Upper lobe of left lung (tissue), 6 donors: ENCODE measurements at regions not wholly inside any gene's neighbourhood (a gene's known extent, or its start where the extent isn't known, plus 50 kb on each side); places are given as distances from the start of the nearest gene placed in this dataset.
A peak's percentile ranks its signal among the peaks of the same experiment; 100 is the strongest.

Experiments used
- ATAC-seq, 2 donors: fragments of 200-7000 bp; cut with Tn5 transposase; one replicate each; pipeline ENCODE4 v1.9.1; 2022; ENCODE audit warnings: mild to moderate bottlenecking in 2 of 2, moderate library complexity in 2 of 2; ENCODE audit not compliant: low FRiP score in 2 of 2
- DNase-seq, 2 donors: peaks; one replicate each; pipeline ENCODE4 v3.0.0-alpha.2; 2019 to 2020
- H3K27ac ChIP-seq, 4 donors: fragments of 200-600 bp; sonication (generic); one replicate each; pipeline ENCODE4 v1.5.1; 2016 to 2019
- H3K27me3 ChIP-seq, 4 donors: fragments of 200-600 bp; sonication (generic); one replicate each; pipeline ENCODE4 v1.5.1; 2017 to 2019
- H3K36me3 ChIP-seq, 4 donors: fragments of 200-600 bp; sonication (generic); one replicate each; pipeline ENCODE4 v1.5.1; 2016 to 2019
- H3K4me1 ChIP-seq, 4 donors: fragments of 200-600 bp; sonication (generic); one replicate each; pipeline ENCODE4 v1.5.1; 2018 to 2019
- H3K4me3 ChIP-seq, 4 donors: fragments of 200-600 bp; sonication (generic); one replicate each; pipeline ENCODE4 v1.5.1; 2017 to 2019; ENCODE audit warnings: mild to moderate bottlenecking in 2 of 4, moderate library complexity in 1 of 4
- H3K9me3 ChIP-seq, 4 donors: fragments of 200-600 bp; sonication (generic); one replicate each; pipeline ENCODE4 v1.5.1; 2018 to 2019
- CTCF ChIP-seq, 6 experiments: fragments of 450-650 bp in 4 of 6; fragments of 200-600 bp in 2 of 6; sonication (generic) in 2 of 6; IDR thresholded peaks; one replicate each; pipeline ENCODE4 v1.5.1; 2016 to 2019; ENCODE audit warnings: antibody characterized with exemption in 6 of 6
- EP300 ChIP-seq, 4 donors: sonication (generic); formaldehyde crosslinking; IDR thresholded peaks; one replicate each; pipeline ENCODE4 v1.5.1; 2017; ENCODE audit warnings: antibody characterized with exemption in 4 of 4, control low read depth in 2 of 4
- POLR2A ChIP-seq, 4 donors: fragments of 450-650 bp; IDR thresholded peaks; one replicate each; pipeline ENCODE4 v1.5.1; 2016 to 2017; ENCODE audit warnings: antibody characterized with exemption in 4 of 4, mild to moderate bottlenecking in 2 of 4
- POLR2AphosphoS5 ChIP-seq, 2 donors: sonication (generic); formaldehyde crosslinking; IDR thresholded peaks; one replicate each; pipeline ENCODE4 v1.5.1; 2017; ENCODE audit warnings: antibody characterized with exemption in 2 of 2
- WGBS, 2 donors: methylation state at CpG; one replicate each; pipeline ENCODE4 v1.1.5; 2017 to 2018; 5-methylcytosine and 5-hydroxymethylcytosine counted together
- donor health status: DM: no; HTN: no; CAD: no; lungs with moderate emphysema.
- donor health status: DM: no; HTN: yes; CAD: no; lungs with severe emphysema.

- Histone ChIP-seq H3K36me3 (no peaks in the 10 kb centered on the region), H3K4me1 (peaks cover 25 to 35% (median 27%) of the 10 kb centered on the region in 4 donors), H3K9me3 (no peaks in the 10 kb centered on the region), H3K27ac (no peak overlapping the region), H3K27me3 (no peaks in the 10 kb centered on the region), H3K4me3 (no peak overlapping the region)
- 86 to 87% methylated on average over 8 of the region's 8 CpGs for WGBS, 2 donors
- DNase-seq (no peak), ATAC-seq (no peak)
- TF ChIP-seq EP300 (IDR thresholded peaks at IDR 0.05) (no peak), CTCF (IDR thresholded peaks at IDR 0.05) (no peak), POLR2A (IDR thresholded peaks at IDR 0.05) (no peak), POLR2AphosphoS5 (IDR thresholded peaks at IDR 0.05) (no peak)
Measured at GRCh38 chr1:227433663-227434341, 115.5 kb upstream of the CDC42BPA start.

DNA sequence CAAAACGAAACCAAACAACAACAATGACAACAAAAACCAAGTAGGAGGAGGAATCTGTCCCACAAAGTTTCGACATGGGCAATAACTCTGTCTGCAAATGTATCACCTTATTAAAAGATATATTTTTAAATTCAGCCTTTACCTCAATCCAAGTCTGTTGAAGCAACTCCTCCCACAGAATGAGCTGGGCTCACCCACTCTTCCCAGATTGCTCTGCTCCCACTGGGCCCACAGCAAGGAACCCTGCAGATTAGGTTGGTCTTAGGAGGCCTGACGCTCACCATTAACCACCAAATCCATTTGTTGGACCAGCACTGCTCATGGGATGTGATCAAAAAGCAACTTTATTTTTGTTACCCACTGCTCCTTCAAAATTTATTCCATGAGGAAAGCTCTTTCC, 114.7 kb upstream of the CDC42BPA start:
- whole genome bisulfite sequencing, 2 donors: 87 to 92% methylated on average over 3 of the region's 3 CpGs
- ATAC-seq (no peak), DNase-seq (no peak)
- Histone ChIP-seq H3K4me1 (peaks cover 25 to 42% (median 32%) of the 10 kb centered on the region in 4 donors), H3K36me3 (no peaks in the 10 kb centered on the region), H3K27ac (no peak overlapping the region), H3K4me3 (no peak overlapping the region), H3K9me3 (no peaks in the 10 kb centered on the region), H3K27me3 (no peaks in the 10 kb centered on the region)
- no peak for TF ChIP-seq POLR2A (IDR thresholded peaks at IDR 0.05)
- TF ChIP-seq EP300 (IDR thresholded peaks at IDR 0.05): no peak
- TF ChIP-seq CTCF (IDR thresholded peaks at IDR 0.05): no peak
- no peak for TF ChIP-seq POLR2AphosphoS5 (IDR thresholded peaks at IDR 0.05)

DNA sequence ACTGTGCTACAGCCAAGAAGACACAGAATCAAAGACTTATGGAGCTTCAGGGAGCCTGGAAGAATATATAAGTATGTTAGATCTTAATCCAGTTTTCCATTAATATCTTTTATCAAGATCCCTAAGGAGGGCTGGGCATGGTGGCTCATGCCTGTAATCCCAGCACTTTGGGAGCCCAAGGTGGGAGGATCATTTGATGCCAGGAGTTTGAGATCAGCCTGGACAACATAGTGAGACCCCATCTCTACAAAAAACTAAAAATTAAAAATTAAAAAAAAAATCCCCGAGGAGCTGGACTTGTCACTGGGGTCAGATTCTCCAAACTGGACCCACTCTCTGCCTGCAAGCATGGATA, 113.9 kb upstream of the CDC42BPA start:
- no peak for DNase-seq
- Histone ChIP-seq H3K4me3 (no peak overlapping the region), H3K9me3 (no peaks in the 10 kb centered on the region), H3K27ac (no peak overlapping the region), H3K27me3 (no peaks in the 10 kb centered on the region), H3K4me1 (peaks cover 25 to 39% (median 32%) of the 10 kb centered on the region in 4 donors), H3K36me3 (no peaks in the 10 kb centered on the region)
- TF ChIP-seq EP300 (IDR thresholded peaks at IDR 0.05): no peak
- no peak for TF ChIP-seq CTCF (IDR thresholded peaks at IDR 0.05)
- no peak for TF ChIP-seq POLR2A (IDR thresholded peaks at IDR 0.05)
- no peak for TF ChIP-seq POLR2AphosphoS5 (IDR thresholded peaks at IDR 0.05)
- 89 to 90% methylated on average over 1 of the region's 1 CpG for WGBS, 2 donors
- no peak for ATAC-seq

DNA sequence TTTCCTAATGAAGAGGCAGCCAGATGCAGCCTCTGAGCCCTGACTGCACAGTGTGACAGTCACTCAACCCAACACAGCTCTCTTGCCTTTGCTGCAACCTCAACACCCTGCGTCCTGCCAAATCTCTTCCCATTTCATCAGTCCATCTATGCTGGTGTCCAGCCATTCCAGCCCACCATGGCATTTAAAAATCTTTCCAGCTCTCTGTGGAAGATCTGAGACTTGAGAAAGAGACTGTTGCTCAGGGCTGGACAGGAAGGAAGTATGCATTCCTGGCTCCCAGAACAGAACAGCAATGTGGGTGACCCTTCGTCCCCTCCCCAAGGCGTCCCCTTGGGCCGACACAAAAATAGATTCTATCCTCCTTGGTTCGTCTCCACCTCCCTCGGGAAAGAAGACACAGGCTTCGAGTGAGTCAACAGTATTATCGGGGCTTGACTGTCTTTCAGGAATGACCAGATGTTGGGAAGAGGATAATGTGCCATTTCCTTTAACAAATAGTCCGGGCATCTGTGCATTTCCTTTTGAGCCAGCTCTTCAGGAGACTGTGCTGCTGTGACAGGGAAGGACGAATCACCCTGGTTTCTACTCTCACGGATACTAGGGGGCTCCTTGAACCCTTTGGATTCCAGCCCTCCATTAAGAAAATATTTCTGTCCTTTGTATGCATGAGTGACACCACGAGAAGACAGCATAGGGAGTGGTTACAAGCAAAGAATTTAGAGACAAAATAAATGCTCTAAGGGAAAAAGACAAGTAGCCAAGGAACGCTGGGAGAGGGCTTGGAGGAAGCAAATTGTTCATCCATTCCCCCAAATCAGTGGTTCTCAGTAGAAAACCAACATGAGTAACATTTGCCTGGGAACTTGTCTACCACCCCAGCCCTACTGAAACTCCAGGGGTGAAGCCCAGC, 111.4 kb upstream of the CDC42BPA start:
- Histone ChIP-seq H3K4me1 (peaks cover 25 to 39% (median 32%) of the 10 kb centered on the region in 4 donors), H3K36me3 (no peaks in the 10 kb centered on the region), H3K27me3 (no peaks in the 10 kb centered on the region), H3K4me3 (no peak overlapping the region), H3K27ac (peak overlapping the region; percentile 39 to 67 (median 60)), H3K9me3 (no peaks in the 10 kb centered on the region)
- no peak for DNase-seq
- ATAC-seq: no peak
- WGBS, 2 donors: 47 to 63% methylated on average over 13 of the region's 13 CpGs
- TF ChIP-seq POLR2AphosphoS5 (IDR thresholded peaks at IDR 0.05) (no peak), EP300 (IDR thresholded peaks at IDR 0.05) (peak in 1 of 4 donors; percentile 15)

DNA sequence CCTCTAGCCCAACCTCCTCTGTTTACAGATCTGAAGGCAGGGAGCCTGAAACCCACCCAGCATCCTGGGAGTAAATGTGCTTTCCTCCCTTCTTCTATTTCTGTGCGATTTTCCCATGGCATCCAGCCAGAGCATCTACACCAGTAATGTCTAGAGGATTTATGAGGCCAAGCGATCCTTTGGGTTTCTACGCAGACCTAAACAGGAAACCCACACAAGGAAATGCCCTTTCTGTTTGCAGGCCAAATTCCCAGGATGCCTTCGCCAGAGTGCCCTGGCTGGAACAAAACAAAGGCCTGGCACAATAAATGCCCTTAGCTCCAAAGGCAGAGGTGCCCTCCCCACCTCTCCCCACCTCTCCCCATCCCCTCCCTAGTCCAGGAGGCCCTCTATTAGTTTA, 110.5 kb upstream of the CDC42BPA start:
- peak in 1 of 2 donors; percentile 17 for TF ChIP-seq POLR2AphosphoS5 (IDR thresholded peaks at IDR 0.05)
- no peak for TF ChIP-seq POLR2A (IDR thresholded peaks at IDR 0.05)
- no peak for TF ChIP-seq CTCF (IDR thresholded peaks at IDR 0.05)
- TF ChIP-seq EP300 (IDR thresholded peaks at IDR 0.05): no peak
- Histone ChIP-seq H3K4me1 (peaks cover 25 to 39% (median 32%) of the 10 kb centered on the region in 4 donors), H3K36me3 (no peaks in the 10 kb centered on the region), H3K4me3 (no peak overlapping the region), H3K27ac (peak overlapping the region; percentile 26 to 67 (median 60)), H3K27me3 (no peaks in the 10 kb centered on the region), H3K9me3 (no peaks in the 10 kb centered on the region)
- WGBS, 2 donors: 24 to 30% methylated on average over 4 of the region's 4 CpGs
- no peak for DNase-seq
- ATAC-seq: no peak
